ENCODE measurements at regions not wholly inside any gene's neighbourhood (a gene's known extent, or its start where the extent isn't known, plus 50 kb on each side); places are given as distances from the start of the nearest gene placed in this dataset.

GRCh38 chr2:175442441-175442840, 260.9 kb upstream of the ATP5MC3 start:
- 75 to 90% (median 76%) methylated on average over 6 of the region's 6 CpGs for WGBS, 4 donors
- DNase-seq (no peak), ATAC-seq (no peak)
- H3K4me3 ChIP-seq: no peak overlapping the region
- H3K27me3 ChIP-seq: peaks cover 0 to 38% (median 2%) of the 10 kb centered on the region in 9 donors
- no peak overlapping the region for H3K27ac ChIP-seq
- H3K36me3 ChIP-seq: no peaks in the 10 kb centered on the region
- intact Hi-C loops (cut with DNase I): no loop called here
- no peaks in the 10 kb centered on the region for H3K4me1 ChIP-seq
- H3K9me3 ChIP-seq: no peaks in the 10 kb centered on the region
- TF ChIP-seq POLR2A (IDR thresholded peaks at IDR 0.05): no peak
- TF ChIP-seq CTCF (IDR thresholded peaks at IDR 0.05): no peak

GRCh38 chr2:175441181-175441761, 259.8 kb upstream of the ATP5MC3 start:
- DNase-seq (no peak), ATAC-seq (no peak)
- H3K27me3 ChIP-seq: peaks cover 0 to 34% (median 2%) of the 10 kb centered on the region in 9 donors
- TF ChIP-seq CTCF (IDR thresholded peaks at IDR 0.05) (no peak), POLR2A (IDR thresholded peaks at IDR 0.05) (no peak)
- no peaks in the 10 kb centered on the region for H3K4me1 ChIP-seq
- no peak overlapping the region for H3K4me3 ChIP-seq
- intact Hi-C loops (cut with DNase I): no loop called here
- H3K27ac ChIP-seq: no peak overlapping the region
- 22 to 34% (median 25%) methylated on average over 5 of the region's 5 CpGs for WGBS, 4 donors
- no peaks in the 10 kb centered on the region for H3K36me3 ChIP-seq
- no peaks in the 10 kb centered on the region for H3K9me3 ChIP-seq

- Histone ChIP-seq H3K36me3 (no peaks in the 10 kb centered on the region), H3K9me3 (no peaks in the 10 kb centered on the region), H3K27me3 (peaks cover 0 to 29% (median 2%) of the 10 kb centered on the region in 9 donors), H3K4me3 (no peak overlapping the region), H3K27ac (no peak overlapping the region), H3K4me1 (no peaks in the 10 kb centered on the region)
- ATAC-seq (no peak), DNase-seq (no peak)
- TF ChIP-seq POLR2A (IDR thresholded peaks at IDR 0.05) (no peak), CTCF (IDR thresholded peaks at IDR 0.05) (no peak)
- intact Hi-C loops (cut with DNase I): no loop called here
- WGBS, 4 donors: 18 to 57% (median 27%) methylated on average over 1 of the region's 1 CpG
Observed at GRCh38 chr2:175439416-175439815, 257.9 kb upstream of the ATP5MC3 start.

- no peaks in the 10 kb centered on the region for H3K4me1 ChIP-seq
- intact Hi-C loops (cut with DNase I): no loop called here
Observed at GRCh38 chr2:175437167-175437566, 255.7 kb upstream of the ATP5MC3 start.

More at GRCh38 chr2:175437167-175437566, 255.7 kb upstream of the ATP5MC3 start:
- DNase-seq (no peak), ATAC-seq (no peak)
- H3K27ac ChIP-seq: no peak overlapping the region
- no peak overlapping the region for H3K4me3 ChIP-seq
- no peaks in the 10 kb centered on the region for H3K9me3 ChIP-seq
- H3K27me3 ChIP-seq: peaks cover 0 to 22% (median 0%) of the 10 kb centered on the region in 9 donors
- no peak for TF ChIP-seq POLR2A (IDR thresholded peaks at IDR 0.05)
- TF ChIP-seq CTCF (IDR thresholded peaks at IDR 0.05): no peak
- H3K36me3 ChIP-seq: no peaks in the 10 kb centered on the region
